ENCODE measurements at regions not wholly inside any gene's neighbourhood (a gene's known extent, or its start where the extent isn't known, plus 50 kb on each side); places are given as distances from the start of the nearest gene placed in this dataset.

DNA sequence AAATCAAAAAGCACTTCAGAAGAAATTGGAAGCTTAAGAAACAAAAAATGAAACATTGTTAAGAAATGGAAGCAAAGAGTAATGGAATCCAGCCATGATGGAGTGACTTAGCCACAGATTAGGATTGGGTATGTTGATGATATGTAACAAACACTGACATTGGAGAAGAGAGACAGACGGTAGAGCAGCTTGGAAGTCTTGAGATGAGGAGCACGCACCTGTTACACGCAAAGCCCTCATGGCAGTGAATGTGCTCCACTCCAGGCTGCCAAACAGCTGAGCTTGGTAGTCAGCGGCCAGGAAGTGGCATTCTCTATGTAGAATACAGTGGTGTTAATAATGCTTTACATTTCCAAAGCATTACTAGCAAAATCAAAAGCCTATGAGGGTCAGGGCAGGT, 56.9 kb upstream of the GPRIN3 start:
- in situ Hi-C loops (cut with HindIII; ENCODE audit: low sequenced_read_pairs), result no loop called here
- DNase-seq (ENCODE audit: low read depth), result no peak
- TF ChIP-seq, protein P1, sequence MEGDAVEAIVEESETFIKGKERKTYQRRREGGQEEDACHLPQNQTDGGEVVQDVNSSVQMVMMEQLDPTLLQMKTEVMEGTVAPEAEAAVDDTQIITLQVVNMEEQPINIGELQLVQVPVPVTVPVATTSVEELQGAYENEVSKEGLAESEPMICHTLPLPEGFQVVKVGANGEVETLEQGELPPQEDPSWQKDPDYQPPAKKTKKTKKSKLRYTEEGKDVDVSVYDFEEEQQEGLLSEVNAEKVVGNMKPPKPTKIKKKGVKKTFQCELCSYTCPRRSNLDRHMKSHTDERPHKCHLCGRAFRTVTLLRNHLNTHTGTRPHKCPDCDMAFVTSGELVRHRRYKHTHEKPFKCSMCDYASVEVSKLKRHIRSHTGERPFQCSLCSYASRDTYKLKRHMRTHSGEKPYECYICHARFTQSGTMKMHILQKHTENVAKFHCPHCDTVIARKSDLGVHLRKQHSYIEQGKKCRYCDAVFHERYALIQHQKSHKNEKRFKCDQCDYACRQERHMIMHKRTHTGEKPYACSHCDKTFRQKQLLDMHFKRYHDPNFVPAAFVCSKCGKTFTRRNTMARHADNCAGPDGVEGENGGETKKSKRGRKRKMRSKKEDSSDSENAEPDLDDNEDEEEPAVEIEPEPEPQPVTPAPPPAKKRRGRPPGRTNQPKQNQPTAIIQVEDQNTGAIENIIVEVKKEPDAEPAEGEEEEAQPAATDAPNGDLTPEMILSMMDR (IDR thresholded peaks at IDR 0.05; ENCODE audit: low read depth, low read length, missing control alignments), result no peak
- H3K4me3 ChIP-seq (ENCODE audit: low read depth, low read length), result no peak overlapping the region

DNA sequence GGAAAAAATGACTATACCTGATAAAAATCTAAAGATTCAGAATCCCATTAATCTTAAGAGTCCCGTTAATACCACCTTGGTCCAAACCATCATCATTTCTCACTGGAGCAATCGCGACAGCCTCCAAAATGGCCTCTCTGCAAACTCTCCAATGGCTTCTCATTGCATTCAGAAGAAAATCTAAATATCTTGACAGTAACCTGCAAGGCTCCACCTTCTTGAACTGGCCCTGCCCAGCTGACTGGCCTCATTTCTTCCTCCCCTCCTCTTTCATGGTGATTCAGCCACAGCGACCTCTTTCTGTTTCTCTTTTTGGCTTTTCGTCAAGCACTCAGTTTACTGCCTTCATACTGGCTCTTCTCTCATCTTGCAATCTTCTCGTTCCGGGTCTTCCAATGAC, 56.2 kb upstream of the GPRIN3 start:
- TF ChIP-seq, protein P1 (IDR thresholded peaks at IDR 0.05; ENCODE audit: low read depth, low read length, missing control alignments), result no peak
- no peak overlapping the region for H3K4me3 ChIP-seq (ENCODE audit: low read depth, low read length)
- in situ Hi-C loops (cut with HindIII; ENCODE audit: low sequenced_read_pairs), result no loop called here
- DNase-seq (ENCODE audit: low read depth), result no peak

DNA sequence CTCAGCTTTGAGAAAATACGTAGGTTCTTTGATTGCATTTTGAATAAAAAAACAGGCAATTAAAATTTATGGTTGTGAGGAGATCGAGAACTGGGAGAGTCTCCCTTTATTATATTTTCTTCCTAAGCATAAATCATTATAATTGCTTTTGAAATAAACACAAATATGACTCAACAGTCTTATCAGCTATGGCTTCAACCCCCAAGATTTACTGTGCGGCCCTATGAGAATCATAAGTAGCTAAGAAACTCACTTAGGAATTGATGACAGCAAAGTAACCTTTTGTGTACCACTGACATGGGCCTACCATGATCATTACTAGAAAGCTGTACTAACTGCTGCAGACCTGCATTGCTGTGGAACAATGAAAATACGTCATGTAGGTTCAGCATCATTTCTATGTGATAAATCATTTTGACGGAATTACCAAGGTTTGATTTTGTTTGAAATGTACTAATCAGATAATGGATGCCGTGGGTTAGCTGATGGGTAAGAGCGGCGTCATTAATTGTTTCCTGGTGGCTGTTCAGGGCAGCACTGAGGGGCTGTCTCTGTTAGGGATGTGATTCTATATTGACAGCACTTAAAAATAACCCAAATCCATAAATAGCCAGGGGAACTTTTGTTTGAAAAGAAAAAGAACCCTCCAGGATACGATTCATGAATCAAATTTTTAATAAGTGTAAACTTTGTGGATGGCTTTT, 51.5 kb upstream of the GPRIN3 start:
- no peak for DNase-seq (ENCODE audit: low read depth)
- no peak overlapping the region for H3K4me3 ChIP-seq (ENCODE audit: low read depth, low read length)
- TF ChIP-seq, protein P1 (IDR thresholded peaks at IDR 0.05; ENCODE audit: low read depth, low read length, missing control alignments), result no peak
- in situ Hi-C loops (cut with HindIII; ENCODE audit: low sequenced_read_pairs), result loop anchor here (5.0 kb wide), 1 partner anchor 53 kb away; no protein-coding TSS in a partner anchor

DNA sequence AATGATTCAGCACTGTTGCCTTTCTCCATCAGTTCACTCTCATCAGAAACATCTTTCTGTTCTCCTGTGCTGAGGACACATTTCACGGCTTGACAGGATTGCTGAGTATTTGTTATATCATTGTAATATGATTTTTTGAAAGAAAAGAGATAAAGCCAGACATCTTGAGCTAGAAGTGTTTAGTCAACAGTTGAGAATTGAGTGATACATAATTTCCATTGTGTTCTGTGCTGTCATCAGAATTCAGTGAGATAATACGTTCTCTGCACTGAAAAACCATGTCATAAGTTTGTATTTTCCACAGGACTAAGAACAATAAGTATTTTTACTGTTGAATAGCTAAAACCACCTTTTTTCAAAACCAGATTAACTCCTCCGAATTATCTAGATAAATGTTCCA, 50.2 kb upstream of the GPRIN3 start:
- no peak overlapping the region for H3K4me3 ChIP-seq (ENCODE audit: low read depth, low read length)
- TF ChIP-seq, protein P1 (IDR thresholded peaks at IDR 0.05; ENCODE audit: low read depth, low read length, missing control alignments), result no peak
- no peak for DNase-seq (ENCODE audit: low read depth)
- in situ Hi-C loops (cut with HindIII; ENCODE audit: low sequenced_read_pairs), result loop anchor here (5.0 kb wide), 1 partner anchor 55 kb away; no protein-coding TSS in a partner anchor

Measured in astrocyte of the cerebellum (primary cell).